BJ (cell line): ENCODE measurements at regions not wholly inside any gene's neighbourhood (a gene's known extent, or its start where the extent isn't known, plus 50 kb on each side); places are given as distances from the start of the nearest gene placed in this dataset.

Source experiments
- CTCF ChIA-PET: fragments of 350-600 bp; formaldehyde crosslinking; extraction: SDS; loops from one replicate; lab custom pipeline; 2021; ENCODE audit warnings: antibody characterized with exemption, inconsistent platforms; lab: Yijun Ruan, JAX
- POLR2A ChIA-PET: fragments of 300-600 bp; sonication (Branson Sonifier 250); formaldehyde crosslinking; extraction: SDS; loops from one replicate; lab custom pipeline; 2021; ENCODE audit warnings: antibody characterized with exemption; lab: Charles Lee
- DNase-seq: peaks from one replicate; pipeline ENCODE4 v3.0.0-alpha.2; 2011; ENCODE audit warnings: low read depth
- H3K27me3 ChIP-seq: 2 replicates; pipeline ENCODE4 v1.6.0; 2011; ENCODE audit warnings: low read length; ENCODE audit not compliant: control insufficient read depth, insufficient read depth
- H3K36me3 ChIP-seq: 2 replicates; pipeline ENCODE4 v1.5.1; 2011; ENCODE audit warnings: low read length; ENCODE audit not compliant: control insufficient read depth, insufficient read depth
- H3K4me3 ChIP-seq: 2 replicates; pipeline ENCODE4 v1.5.1; 2011; ENCODE audit warnings: low read depth, mild to moderate bottlenecking, control low read depth, low read length
- TF ChIP-seq, protein P1 (sequence below): IDR thresholded peaks from 2 replicates; pipeline ENCODE4 v1.5.1; 2011; ENCODE audit warnings: low read depth, mild to moderate bottlenecking, control low read depth, inconsistent platforms, low read length, moderate library complexity; ENCODE audit not compliant: insufficient read depth

GRCh38 chr9:108768744-108769143 is 87.0 kb downstream of the ACTL7B start:
- no peaks in the 10 kb centered on the region for H3K36me3 ChIP-seq
- no peaks in the 10 kb centered on the region; the same call in 1 of the 2 replicates for H3K27me3 ChIP-seq
- H3K4me3 ChIP-seq: no peak overlapping the region
- CTCF ChIA-PET: interaction anchor here (0.6 kb wide), 1 partner anchor 1343 kb away, joined by 3 read pairs; no protein-coding TSS in a partner anchor
- POLR2A ChIA-PET: no interaction called here
- DNase-seq: no peak
- TF ChIP-seq, protein P1, sequence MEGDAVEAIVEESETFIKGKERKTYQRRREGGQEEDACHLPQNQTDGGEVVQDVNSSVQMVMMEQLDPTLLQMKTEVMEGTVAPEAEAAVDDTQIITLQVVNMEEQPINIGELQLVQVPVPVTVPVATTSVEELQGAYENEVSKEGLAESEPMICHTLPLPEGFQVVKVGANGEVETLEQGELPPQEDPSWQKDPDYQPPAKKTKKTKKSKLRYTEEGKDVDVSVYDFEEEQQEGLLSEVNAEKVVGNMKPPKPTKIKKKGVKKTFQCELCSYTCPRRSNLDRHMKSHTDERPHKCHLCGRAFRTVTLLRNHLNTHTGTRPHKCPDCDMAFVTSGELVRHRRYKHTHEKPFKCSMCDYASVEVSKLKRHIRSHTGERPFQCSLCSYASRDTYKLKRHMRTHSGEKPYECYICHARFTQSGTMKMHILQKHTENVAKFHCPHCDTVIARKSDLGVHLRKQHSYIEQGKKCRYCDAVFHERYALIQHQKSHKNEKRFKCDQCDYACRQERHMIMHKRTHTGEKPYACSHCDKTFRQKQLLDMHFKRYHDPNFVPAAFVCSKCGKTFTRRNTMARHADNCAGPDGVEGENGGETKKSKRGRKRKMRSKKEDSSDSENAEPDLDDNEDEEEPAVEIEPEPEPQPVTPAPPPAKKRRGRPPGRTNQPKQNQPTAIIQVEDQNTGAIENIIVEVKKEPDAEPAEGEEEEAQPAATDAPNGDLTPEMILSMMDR: no peak

DNA sequence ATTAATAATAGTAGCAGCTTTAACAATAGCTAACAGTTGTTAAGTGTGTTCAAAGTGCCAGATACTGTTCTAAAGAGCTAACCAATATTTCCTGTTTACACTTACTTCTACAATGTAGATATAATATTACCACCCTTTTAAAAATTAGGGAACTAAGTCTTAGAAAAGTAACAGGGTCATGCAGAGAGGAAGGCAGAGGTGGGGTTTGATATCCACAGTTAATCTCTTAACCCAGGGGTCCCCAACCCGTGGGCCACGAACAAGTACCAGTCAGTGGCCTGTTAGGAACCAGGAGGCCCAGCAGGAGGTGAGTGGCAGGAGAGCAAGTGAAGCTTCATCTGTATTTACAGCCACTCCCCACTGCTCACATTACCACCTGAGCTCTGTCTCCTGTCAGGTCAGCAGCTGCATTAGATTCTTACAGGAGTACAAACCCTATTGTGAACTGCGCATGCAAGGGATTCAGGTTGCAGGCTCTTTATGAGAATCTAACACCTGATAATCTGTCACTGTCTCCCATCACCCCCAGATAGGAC is 89.1 kb downstream of the ACTL7B start:
- DNase-seq: no peak
- ChIA-PET CTCF (interaction anchor here (0.7 to 1.1 kb wide), 2 partner anchors 1301 to 1345 kb away, joined by 3 read pairs; no protein-coding TSS in a partner anchor), POLR2A (no interaction called here)

GRCh38 chr9:108765265-108765664 is 90.5 kb downstream of the ACTL7B start:
- ChIA-PET POLR2A (no interaction called here), CTCF (no interaction called here)
- no peaks in the 10 kb centered on the region; the same call in 1 of the 2 replicates for H3K27me3 ChIP-seq
- no peak overlapping the region for H3K4me3 ChIP-seq
- no peak for DNase-seq
- H3K36me3 ChIP-seq: no peaks in the 10 kb centered on the region
- TF ChIP-seq, protein P1: no peak

More for the DNA sequence above, 89.1 kb downstream of the ACTL7B start:
- Histone ChIP-seq H3K27me3 (no peaks in the 10 kb centered on the region; the same call in 1 of the 2 replicates), H3K36me3 (no peaks in the 10 kb centered on the region), H3K4me3 (no peak overlapping the region)
- TF ChIP-seq, protein P1: no peak

GRCh38 chr9:108762348-108763055 is 93.3 kb downstream of the ACTL7B start:
- Histone ChIP-seq H3K36me3 (no peaks in the 10 kb centered on the region), H3K4me3 (no peak overlapping the region), H3K27me3 (no peaks in the 10 kb centered on the region; the same call in 1 of the 2 replicates)
- CTCF ChIA-PET: interaction anchor here (0.6 to 5.6 kb wide), 34 partner anchors 11 to 1341 kb away, joined by 3 to 39 read pairs (median 4); no protein-coding TSS in a partner anchor
- POLR2A ChIA-PET: no interaction called here
- DNase-seq: no peak
- TF ChIP-seq, protein P1: no peak

DNA sequence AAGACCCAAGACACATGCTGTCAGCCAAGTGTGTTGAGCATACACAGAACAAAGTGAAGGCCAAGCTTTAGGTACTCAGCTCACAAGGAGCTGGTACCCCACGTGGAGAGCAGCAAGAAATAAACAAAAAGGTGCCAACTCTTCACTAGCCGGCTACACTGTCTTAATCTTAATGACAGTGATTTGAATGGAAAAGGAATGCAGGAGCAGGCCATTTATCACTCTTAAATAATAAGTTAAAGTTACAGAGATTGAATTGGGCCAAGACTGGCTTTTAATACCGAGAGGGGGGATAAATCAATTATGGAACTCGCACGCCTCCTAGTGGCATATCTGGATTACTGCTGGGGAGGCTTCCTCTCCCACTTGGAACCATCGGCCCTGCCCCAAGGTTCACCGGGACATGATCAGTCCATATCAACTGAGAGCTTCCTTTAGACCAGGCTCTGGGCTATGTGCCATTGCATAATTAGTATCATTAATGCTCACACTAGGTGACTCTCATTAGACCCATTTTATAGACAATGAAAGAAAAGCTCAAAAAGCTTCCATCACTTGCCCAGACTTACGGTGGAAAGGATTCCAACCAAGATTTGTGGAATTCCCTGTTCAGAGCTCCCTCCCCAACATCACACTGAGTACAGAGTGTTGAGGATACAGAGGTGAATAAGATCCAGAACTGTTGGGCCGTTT is 94.0 kb downstream of the ACTL7B start:
- CTCF ChIA-PET: interaction anchor here (0.6 to 5.6 kb wide), 41 partner anchors 10 to 1342 kb away, joined by 3 to 39 read pairs (median 3); no protein-coding TSS in a partner anchor
- no peak for DNase-seq
- POLR2A ChIA-PET: interaction anchor here (0.6 kb wide), 1 partner anchor 45 kb away, joined by 4 read pairs; no protein-coding TSS in a partner anchor
- Histone ChIP-seq H3K36me3 (no peaks in the 10 kb centered on the region), H3K27me3 (no peaks in the 10 kb centered on the region; the same call in 1 of the 2 replicates), H3K4me3 (no peak overlapping the region)
- TF ChIP-seq, protein P1: peak; percentile 83
